HG02588 (cell line): ENCODE measurements at regions not wholly inside any gene's neighbourhood (a gene's known extent, or its start where the extent isn't known, plus 50 kb on each side); places are given as distances from the start of the nearest gene placed in this dataset.
A peak's percentile ranks its signal among the peaks of the same experiment; 100 is the strongest.

Experiments
- ATAC-seq: cut with Tn5 transposase; IDR thresholded peaks from one replicate; pipeline ENCODE4 v1.9.1; 2021; ENCODE audit warnings: mild to moderate bottlenecking, moderate library complexity; ENCODE audit not compliant: unreplicated experiment

DNA sequence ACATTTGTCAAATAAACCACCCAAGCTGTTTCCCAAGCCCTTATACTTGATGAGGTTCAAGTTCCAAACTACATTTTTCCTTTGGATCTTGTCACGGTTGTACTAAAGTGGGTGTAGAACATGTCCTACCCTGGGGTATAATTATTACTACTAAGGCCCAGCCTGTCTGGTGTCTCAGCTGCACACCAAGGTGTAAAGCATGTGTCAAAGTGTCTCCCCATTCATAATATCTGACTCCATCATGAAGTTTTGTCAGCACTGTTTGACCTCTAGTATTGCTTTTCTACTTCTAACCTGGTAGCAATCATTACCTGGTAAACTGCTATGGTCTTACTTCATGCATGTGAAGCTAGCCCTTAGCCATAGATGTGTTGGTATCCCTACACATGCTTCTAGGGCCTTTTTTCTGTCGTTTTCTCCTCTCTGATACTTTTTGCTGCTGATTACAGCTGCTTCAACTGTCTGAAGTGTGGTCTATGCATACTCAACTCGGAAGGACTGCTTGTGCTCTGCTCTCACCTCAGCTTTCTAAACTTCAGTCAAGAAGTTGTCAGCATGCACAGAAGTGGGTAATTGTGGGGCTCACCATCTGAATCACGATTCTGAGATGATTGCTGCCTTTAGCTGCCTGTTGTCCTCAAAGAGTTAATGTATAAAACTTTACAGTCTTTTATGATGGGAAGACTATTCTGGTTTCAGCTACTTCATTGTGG, 445.7 kb upstream of the TRIB2 start:
- ATAC-seq: peak; percentile 66

DNA sequence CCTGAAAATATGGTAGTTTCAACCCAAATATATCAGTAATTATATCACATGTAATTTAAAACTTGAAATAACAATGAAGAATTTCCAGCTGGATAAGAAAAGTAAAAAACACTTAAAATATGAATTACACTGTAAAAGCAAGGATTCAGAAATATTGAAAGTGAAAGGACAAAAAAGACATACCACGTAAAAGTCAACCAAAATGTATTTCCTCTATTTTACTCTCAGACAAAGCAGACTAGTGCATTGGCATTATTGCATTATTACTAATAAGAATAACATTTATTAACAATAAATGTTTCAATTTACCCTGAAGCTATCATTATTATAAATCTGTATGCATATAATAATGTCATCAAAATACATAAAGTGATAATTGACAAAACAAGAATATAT, 445.1 kb upstream of the TRIB2 start:
- ATAC-seq: no peak

DNA sequence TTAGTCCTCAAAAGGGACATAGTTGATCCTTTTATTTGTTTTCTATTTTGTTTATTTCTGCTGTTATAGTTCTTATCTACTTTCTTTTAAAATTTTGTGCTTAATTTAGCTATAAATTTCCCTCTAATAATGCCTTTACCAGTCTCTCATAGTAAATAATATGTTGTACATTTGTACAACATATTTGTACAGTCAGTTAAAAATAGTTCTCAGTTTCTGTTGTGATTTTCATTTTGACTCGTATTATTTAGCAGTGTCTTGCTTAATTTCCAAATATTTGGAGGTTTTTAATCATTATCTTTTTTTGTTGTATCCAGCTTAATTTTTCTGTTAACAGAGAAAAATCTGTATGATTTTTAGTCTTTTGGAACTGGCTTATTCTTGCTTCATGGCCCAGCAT, 443.6 kb upstream of the TRIB2 start:
- no peak for ATAC-seq

DNA sequence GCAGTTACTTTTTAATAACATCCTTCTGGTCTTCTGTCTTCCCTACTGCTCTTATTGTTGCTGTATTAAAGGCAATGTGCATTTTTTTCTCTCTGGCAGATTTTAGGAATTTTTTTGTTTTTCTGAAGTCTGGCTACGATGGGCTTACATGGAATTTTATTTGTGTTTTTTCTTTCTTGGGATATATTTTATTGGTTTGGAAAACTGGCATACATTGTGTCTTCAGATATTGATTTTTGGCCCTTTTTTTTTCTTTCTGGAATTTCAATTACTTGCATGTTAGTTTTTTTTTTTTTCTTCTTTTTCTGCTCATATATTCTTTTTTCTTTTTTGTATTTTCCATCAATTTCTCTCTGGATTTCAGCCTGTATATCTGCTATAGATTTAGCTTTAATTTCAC, 442.1 kb upstream of the TRIB2 start:
- no peak for ATAC-seq

DNA sequence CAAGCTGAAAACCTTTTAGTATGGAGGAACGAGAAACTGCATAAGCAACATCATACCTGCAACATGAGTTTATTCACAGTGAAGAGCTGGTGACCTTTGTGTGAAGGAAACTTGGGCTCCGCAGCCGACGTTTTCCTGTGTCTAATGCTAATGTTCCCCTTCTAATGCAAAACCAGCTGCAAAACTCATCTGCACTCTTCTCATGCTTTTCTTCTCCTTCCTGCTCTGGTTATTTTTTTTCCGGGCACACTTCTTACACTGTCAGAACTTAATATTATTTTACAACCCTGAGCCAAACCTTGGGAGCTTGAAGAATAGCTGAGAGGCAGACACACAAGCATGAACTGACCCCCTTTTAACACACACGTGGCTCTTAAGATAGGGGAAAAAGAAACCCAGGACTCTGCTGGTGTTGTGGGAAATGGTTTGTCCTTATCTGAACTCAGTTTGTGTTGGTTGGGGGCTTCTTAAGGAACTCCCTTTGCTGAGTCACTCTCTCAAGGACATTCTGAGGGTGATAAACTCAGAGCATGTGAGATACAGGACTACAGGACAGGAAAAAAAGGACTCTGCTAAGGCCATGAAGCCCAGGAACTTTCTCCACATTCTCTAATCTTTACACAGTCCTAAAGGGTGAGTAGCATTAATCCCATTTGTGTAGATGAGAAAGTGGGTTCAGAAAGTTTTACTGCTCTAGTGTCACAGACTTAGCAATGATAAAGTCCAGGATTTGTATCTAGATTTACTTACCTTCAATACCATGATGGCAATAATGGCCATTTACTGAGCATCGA, 439.3 kb upstream of the TRIB2 start:
- ATAC-seq: no peak

DNA sequence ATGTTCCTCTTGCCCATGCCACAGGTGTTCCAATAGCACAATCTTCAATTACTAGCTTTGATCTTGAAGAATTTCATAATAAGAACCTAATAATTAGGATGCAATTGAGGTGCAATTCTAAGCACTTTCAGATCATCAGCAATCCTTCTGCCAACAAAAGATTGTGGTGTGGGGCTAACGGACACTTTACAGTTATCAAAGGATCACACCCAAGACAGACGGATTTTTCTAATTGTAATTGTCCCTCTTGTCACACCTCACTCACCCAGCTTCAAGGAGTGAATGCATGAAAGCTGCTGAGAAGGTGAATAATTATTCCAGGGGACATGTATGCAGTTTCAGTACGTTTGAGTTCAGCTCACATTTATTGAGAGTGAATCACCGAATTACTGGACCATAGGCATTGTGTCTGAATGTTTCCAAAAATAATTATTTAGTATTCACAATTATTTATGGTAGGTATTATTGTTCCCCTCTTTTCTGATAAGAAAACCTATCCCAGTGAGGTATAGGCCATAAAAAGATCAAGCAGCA, 438.5 kb upstream of the TRIB2 start:
- no peak for ATAC-seq

DNA sequence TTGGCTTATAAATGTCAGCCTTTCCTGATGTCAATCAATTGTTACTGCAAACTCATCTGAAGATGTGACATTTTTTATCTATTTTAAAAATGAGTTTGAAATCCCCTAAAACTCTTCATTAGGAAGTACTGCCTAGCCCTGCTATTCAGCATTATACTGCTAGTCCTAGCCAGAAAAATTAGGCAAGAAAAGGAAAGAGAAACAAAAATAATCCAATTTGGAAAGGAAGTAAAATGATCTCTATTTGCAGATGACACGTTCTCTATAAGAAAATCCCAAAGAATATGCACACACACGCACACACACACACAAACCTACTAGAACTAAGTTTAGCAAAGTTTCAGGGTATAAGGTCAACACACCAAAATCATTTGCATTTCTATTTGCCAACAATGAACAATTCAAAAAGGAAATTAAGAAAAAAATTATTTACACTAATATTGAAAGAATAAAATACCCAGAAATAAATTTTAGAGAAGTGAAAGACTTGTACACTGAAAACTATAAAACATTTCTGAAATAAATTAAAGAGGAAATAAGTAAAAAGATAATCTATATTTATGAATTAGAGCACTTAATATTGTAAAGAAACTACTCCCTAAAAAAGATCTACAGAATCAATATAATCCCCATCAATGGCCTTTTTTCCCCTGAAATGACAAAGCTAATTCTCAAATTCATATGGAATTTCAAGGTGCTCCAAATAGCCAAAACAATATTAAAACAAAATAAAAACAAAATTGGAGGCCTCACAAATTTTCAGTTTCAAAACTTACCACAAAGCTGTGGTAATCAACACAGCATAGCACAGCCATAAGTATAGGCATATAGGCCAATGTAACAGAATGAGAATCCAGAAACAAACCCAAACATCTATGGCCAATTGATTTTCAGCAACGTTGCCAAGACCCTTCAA, 433.7 kb upstream of the TRIB2 start:
- ATAC-seq: no peak

DNA sequence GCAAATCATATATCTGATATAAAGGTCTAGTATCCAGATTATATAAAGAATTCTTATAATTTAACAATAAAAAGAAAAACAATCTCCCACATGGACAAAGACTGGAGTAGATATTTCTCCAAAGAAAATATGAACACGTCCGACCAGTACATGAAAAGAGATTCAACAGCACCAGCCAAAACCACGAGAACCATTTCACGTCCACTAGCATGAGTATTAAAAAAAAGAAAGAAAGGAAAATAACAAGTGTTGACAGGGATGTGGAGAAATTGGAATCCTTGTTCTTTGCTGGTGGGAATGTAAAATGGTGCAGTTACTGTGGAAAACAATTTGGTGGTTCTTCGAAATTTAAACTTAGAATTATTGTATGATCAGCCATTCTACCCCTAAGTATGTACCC, 432.7 kb upstream of the TRIB2 start:
- ATAC-seq: no peak

DNA sequence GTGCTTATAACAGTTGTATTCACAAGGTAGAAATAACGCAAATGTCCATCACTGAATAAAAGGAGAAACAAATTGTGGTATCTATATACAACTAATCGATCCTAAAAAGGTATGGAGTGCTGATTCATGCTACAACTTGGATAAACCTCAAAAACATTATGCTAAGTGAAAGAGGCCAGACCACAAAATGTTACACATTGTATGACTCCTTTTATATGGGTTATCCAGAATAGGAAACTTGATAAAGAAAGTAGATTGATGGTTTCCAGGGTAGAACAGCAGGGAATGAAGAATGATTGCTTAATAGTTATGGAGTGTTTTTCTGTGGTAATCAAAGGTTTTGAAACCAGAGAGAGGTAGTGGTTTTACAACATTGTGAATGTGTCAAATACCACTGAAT, 432.2 kb upstream of the TRIB2 start:
- ATAC-seq: no peak

DNA sequence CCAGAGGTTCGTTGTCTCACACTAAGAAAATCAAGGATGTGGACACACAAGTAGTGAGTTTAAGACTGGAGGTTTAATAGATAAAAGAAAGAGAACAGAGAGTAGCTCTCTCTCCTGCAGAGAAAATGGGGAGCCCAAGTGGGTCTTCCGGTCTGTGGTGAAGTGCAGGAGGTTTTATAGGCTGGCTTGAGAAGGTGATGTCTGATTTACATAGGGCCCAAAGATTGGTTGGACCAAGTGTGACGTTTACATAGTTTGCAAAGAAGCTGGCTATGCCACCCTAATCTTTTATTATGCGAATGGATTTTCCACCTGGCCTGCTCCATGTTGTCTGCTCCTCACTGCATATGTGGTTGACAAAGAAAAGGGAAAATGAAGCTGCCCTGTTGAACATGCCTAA, 430.4 kb upstream of the TRIB2 start:
- no peak for ATAC-seq

DNA sequence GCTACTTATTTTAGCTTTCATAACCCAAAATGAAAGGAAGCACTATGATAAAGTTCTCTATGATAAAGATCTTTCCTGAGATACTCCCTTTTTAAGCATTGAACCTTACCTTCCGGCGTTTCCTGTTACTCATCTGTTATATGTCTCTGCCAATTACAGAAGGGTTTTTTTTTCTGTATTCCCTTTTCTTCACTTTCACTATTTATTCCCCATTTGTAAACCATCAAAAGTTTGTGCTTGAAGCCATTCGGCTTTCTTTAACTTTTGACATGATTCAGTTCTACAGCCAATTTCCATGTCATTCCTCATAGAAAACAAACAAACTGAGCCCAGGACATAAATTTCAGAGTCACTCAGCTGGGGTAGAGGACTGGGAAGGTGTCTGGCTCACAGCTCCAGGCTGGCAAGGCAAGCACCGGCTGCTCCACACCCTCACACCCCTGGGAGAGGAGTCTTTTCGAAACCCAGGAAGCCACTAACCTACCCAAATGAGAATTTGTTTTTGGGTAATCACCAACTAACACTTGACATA, 429.4 kb upstream of the TRIB2 start:
- ATAC-seq: no peak

DNA sequence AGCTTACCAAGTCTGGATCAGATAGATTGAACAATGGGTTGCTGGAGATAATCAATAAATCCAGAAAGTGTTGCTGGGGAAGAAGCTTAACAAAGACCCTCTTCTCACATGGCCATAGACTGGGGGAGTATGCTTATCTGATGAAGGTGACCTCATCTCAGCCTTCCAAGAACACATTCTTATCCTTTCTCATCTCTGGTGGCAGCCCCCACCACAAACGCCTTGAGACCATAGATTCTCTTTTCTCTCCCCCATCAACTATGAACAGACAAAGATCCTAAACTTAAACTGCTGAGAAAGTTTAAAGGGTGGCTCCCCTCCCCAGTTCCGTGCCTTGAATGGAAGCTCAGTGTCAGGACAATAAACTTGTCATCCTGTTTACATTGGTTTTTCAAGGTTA, 428.7 kb upstream of the TRIB2 start:
- no peak for ATAC-seq

DNA sequence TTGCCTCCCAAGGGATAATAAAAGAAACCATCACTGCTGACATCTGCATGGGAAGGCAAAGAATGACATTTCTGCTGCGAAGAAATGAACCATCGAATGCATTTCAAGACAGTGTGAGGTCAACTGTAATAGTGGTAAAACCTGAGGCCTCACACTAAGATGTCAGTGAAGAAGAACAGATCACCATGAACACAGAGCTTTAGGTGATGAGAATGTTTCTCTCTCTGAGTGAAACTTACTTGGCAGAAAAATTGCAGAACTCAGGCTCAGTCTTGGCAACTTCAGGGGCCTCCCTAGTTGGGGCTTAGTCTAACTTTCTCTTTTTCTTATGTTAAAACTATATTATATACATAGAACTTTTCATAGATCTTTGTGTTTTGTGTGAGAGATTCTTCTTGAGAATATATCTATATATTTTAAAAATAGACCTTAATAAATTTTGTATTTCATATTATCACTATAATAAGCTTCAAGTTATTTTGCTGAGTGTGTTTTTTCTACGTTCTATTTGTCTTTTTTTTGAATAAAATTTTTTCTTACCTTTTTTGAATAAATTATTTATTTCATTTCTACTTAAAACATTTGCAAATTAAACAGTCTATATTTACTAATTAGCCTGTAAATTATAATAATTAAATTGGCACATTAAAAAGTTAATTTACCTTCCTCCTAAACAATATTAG, 427.5 kb upstream of the TRIB2 start:
- ATAC-seq: no peak

DNA sequence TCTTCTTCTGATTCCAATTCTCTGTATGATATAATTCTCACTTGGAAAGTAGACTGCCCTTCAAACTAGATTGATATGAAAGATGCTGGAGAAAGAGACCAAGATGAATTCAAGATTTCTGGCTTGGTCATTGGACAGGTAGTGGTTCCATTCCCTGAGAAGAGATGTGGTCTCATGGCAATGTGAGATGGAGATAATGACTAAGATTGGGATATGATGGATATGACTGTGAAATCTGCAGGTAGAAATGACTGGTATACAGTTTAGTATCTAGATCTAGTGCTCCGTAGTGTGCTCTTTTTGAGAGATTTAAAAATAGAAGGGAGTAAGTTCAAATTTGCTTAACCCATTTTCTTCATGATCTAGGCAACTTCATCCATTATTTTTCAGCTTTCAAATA, 425.4 kb upstream of the TRIB2 start:
- no peak for ATAC-seq

DNA sequence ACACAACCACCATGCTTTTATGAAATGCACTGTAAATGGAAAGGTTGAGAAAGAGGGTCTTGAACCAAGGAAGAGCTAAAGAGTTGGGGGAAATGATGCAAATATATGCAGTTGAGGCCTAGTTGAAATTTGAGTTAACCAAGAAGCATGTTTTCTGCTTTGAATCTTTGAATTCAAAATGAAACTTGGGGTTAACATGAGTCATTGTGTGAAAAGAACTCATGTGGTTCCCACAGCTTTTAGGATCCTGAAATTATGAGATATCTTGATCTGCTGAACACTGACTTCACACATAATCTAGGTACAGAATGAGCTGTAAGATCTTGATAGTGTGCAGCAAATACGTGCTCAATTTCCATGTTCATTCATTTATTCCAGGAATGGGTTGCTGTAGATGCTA, 422.9 kb upstream of the TRIB2 start:
- peak; percentile 96 for ATAC-seq

DNA sequence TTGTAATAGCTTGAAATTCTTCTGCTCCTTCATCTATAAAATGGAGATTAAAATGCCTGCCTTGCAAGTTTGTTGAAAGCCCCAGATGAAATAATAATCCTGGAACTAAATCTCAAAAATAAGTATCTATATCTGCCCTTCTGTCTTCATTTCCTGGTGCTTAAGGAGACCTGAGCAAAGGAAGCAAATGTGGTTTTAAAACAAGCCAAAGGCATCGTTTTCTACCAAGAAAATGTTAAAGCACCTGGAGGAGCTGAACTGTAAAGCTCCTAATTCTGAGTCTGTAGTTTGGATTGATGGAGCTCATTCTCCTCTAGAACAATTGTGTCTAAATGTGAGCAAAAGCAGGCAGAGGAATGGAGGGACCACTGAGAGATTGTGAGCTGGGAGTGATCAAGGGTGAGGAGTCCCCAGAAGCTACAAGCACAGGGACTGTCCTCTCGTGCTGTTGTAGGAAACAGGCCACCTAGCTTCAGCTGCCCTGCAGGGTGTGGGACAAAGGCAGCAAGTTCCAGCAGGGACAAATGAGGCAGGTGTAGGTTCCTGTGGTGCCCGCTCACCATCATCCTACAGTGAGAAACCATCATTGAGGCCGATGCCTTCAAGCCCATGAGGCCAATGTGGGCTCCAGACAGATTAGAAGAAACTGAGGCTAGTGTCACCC, 420.7 kb upstream of the TRIB2 start:
- ATAC-seq: no peak

DNA sequence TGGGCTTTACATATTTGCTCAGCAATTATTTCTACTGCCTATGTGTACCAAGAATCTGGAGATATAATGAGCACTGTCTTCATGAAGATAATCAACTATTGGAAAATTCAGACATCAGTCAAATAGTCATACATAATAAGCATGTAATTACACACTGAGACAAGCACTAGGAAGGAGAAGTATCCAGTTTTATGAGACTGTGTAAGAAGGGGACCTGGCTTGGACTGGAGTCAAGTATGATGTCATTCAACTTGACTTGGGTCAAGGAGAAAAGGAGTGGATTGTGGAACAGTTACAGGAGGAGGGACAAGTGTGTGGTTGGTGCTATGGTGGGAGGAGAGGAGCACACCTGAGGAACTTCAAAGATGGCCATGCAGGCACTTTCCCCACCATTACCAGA, 419.8 kb upstream of the TRIB2 start:
- no peak for ATAC-seq

DNA sequence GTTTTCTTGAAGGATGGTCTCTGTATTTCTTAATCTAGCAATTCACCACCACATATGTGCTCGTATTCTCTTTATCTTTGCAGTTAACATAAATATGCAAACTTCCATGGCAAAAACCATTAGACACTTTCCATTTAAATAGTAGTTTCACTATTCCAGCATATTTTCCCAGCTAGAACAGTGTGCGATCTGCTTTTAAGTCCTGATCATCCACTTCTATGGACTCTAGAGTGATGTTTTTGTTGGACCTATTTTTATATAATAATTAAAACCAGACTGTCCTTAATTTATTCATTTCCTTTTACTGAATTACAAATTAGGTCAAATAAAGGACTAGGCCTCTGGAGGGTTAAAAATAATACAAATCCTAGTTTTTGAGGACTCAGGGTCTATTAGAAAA, 418.4 kb upstream of the TRIB2 start:
- no peak for ATAC-seq

DNA sequence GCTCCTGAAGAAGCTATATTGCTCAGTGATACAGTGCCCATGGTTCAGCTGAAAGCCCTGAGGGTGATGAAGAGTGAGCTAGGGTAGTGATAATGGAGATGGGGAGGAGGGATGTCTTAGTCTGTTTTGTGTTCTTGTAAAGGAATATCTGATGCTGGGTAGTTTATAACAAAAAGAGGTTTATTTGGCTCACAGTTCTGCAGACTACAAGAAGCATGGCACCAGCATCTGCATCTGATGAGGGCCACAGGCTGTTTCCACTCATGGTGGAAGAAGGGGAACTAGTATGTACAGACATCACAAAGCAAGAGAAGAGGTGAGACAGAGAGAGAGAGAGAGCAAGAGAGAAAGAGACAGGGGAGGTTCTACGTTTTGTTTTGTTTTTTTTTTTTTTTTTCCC, 417.3 kb upstream of the TRIB2 start:
- no peak for ATAC-seq

DNA sequence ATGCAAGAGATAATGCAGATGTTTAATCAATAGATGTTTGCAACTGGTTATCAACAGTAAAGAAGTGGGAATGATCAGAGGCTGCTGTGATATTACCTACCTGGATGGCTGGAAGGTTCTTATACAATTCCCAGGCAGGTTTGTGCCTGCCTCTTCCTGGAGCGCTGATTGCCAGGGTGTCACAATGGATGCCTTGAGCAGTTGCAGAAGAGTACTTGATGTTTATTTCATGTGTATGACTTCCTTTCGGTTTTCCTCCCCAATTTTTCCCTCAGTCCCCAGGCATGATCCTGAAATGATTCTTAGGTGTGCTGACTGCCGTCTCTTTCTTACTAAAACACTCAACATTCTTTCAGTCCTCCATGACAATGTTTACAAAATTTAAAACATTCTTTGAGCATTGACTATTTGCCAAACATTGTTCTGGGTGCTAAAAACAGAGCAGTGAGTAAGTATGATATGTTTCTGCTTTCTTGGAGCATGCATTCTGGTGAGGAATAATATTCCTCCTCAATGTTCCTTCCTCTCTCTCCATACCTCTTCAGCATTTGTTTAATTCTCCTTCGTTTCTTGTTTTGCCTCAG, 416.6 kb upstream of the TRIB2 start:
- ATAC-seq: no peak
